HepG2 (cell line): ENCODE measurements at regions not wholly inside any gene's neighbourhood (a gene's known extent, or its start where the extent isn't known, plus 50 kb on each side); places are given as distances from the start of the nearest gene placed in this dataset.

Experiments
- ATAC-seq: fragments of 200-7000 bp; cut with Tn5 transposase; 3 replicates; pipeline ENCODE4 v1.9.1; 2020; ENCODE audit warnings: mild to moderate bottlenecking, moderate library complexity
- BruUV-seq: library from RNA; stranded (reverse); fragments of 400-500 nt; replicated peaks from 2 replicates; lab custom pipeline; 2021; lab: Mats Ljungman, UMichigan
- CTCF ChIA-PET: fragments of 300-600 bp; formaldehyde crosslinking; extraction: SDS; loops from one replicate; lab custom pipeline; 2021; ENCODE audit warnings: low total read pairs, inconsistent platforms, low intra/inter-chr PET ratio; lab: Yijun Ruan, JAX
- POLR2A ChIA-PET: fragments of 350-600 bp; sonication (Branson Sonifier 250); formaldehyde crosslinking; loops from one replicate; lab custom pipeline; 2020; ENCODE audit warnings: antibody characterized with exemption, inconsistent platforms; lab: Yijun Ruan, JAX
- DNase-seq: peaks from one replicate; pipeline ENCODE4 v3.0.0-alpha.2; 2015; ENCODE audit warnings: low spot score
- FAIRE-seq: peaks from 3 replicates; lab custom pipeline; 2011; peaks lifted over from hg19 to GRCh38; lab: Jason Lieb, UNC
- H2AFZ ChIP-seq: one replicate; pipeline ENCODE4 v1.6.1; 2011; ENCODE audit warnings: low read length, inconsistent platforms
- H3K27ac ChIP-seq: fragments of 300-600 bp; 3 replicates; pipeline ENCODE4 v1.8.0; 2011; ENCODE audit warnings: mixed run types, mild to moderate bottlenecking, mixed read lengths, low read length, inconsistent platforms; ENCODE audit not compliant: insufficient read depth; ENCODE audit errors: extremely low read length
- H3K27me3 ChIP-seq, 2 experiments: fragments of 200-600 bp in 1 of 2; 2 replicates in 1 of 2; 3 replicates in 1 of 2; pipeline versions ENCODE4 v1.6.0 to v1.8.0; 2011; ENCODE audit warnings: low read length in 2 of 2, mild to moderate bottlenecking in 2 of 2, moderate library complexity in 2 of 2, inconsistent platforms in 1 of 2; ENCODE audit not compliant: insufficient read depth in 2 of 2, control insufficient read depth in 1 of 2
- H3K36me3 ChIP-seq, 2 experiments: fragments of 200-600 bp in 1 of 2; replicated peaks in 1 of 2; 2 replicates in 1 of 2; 3 replicates in 1 of 2; pipeline versions ENCODE4 v1.5.1 to v1.8.0; 2011; ENCODE audit warnings: low read length in 2 of 2, inconsistent platforms in 1 of 2; ENCODE audit not compliant: insufficient read depth in 2 of 2, control insufficient read depth in 1 of 2
- H3K4me1 ChIP-seq: 2 replicates; pipeline ENCODE4 v1.5.1; 2012; ENCODE audit warnings: low read length, inconsistent platforms; ENCODE audit not compliant: insufficient read depth
- H3K4me2 ChIP-seq: 2 replicates; pipeline ENCODE4 v1.6.0; 2011; ENCODE audit warnings: low read depth, low read length, inconsistent platforms
- H3K4me3 ChIP-seq, 3 experiments: fragments of 200-600 bp in 1 of 3; sonication (generic), shearing (Covaris generic) in 1 of 3; replicated peaks in 1 of 3; 2 replicates each; pipeline ENCODE4 v1.5.1; 2011 to 2016; ENCODE audit warnings: low read length in 3 of 3, inconsistent platforms in 2 of 3, low read depth in 2 of 3, mild to moderate bottlenecking in 2 of 3, control low read depth in 1 of 3, mixed read lengths in 1 of 3; ENCODE audit not compliant: insufficient read depth in 1 of 3
- H3K79me2 ChIP-seq: one replicate; pipeline ENCODE4 v1.6.1; 2011; ENCODE audit warnings: low read length, inconsistent platforms; ENCODE audit not compliant: insufficient read depth
- H3K9ac ChIP-seq: 2 replicates; pipeline ENCODE4 v1.6.0; 2011; ENCODE audit warnings: mild to moderate bottlenecking, low read depth, low read length, inconsistent platforms; ENCODE audit not compliant: insufficient read depth
- H3K9me3 ChIP-seq: 2 replicates; pipeline ENCODE4 v1.5.1; 2012; ENCODE audit warnings: mild to moderate bottlenecking, low read length
- H4K20me1 ChIP-seq: 2 replicates; pipeline ENCODE4 v1.6.0; 2011; ENCODE audit warnings: inconsistent platforms, mild to moderate bottlenecking, low read length, moderate library complexity; ENCODE audit not compliant: insufficient read depth
- BORCS8-MEF2B ChIP-seq: sonication (generic); formaldehyde crosslinking; IDR thresholded peaks from 2 replicates; pipeline ENCODE4 v1.8.0; 2022; ENCODE audit warnings: mild to moderate bottlenecking, missing genetic modification reagents
- GMEB2 ChIP-seq: IDR thresholded peaks from 2 replicates; pipeline ENCODE4 v1.6.1; 2016; ENCODE audit warnings: missing biosample characterization, missing genetic modification reagents, low read depth
- HHEX ChIP-seq: IDR thresholded peaks from 2 replicates; pipeline ENCODE4 v1.6.1; 2016; ENCODE audit warnings: control low read depth
- MAFF ChIP-seq: IDR thresholded peaks from 2 replicates; pipeline ENCODE4 v1.6.1; 2011; ENCODE audit warnings: low read depth, low read length, improper control_type of control experiment
- SP2 ChIP-seq: sonication (generic); formaldehyde crosslinking; IDR thresholded peaks from 2 replicates; pipeline ENCODE4 v1.5.1; 2020; ENCODE audit warnings: mild to moderate bottlenecking, missing genetic modification reagents
- whole genome bisulfite sequencing: methylation state at CpG from one replicate; pipeline ENCODE4 v1.1.6; 2017; ENCODE audit warnings: low lambda C conversion rate; 5-methylcytosine and 5-hydroxymethylcytosine counted together
- in situ Hi-C: cut with HindIII; loops from 2 replicates; pipeline ENCODE4 v1.10.0; 2017; ENCODE audit warnings: low pct_unique_long_range_greater_than_20kb; ENCODE audit not compliant: extremely low pct_ligation_motif_present
- intact Hi-C: fragments of 100-400 bp; cut with micrococcal nuclease; formaldehyde crosslinking; loops from one replicate; pipeline ENCODE4 v1.10.0; 2022; ENCODE audit not compliant: unreplicated experiment

GRCh38 chr10:125462845-125463244 lies 220.1 kb downstream of the TEX36 start:
- Histone ChIP-seq H3K9ac (no peak overlapping the region), H3K4me2 (no peak overlapping the region), H3K27ac (no peak overlapping the region), H2AFZ (no peak overlapping the region), H3K79me2 (no peaks in the 10 kb centered on the region), H3K4me3 (no peak overlapping the region), H3K27me3 (peaks cover 0 to 20% of the 10 kb centered on the region in 2 experiments; a peak in 2 of 5 replicates), H3K36me3 (no peaks in the 10 kb centered on the region), H3K4me1 (no peaks in the 10 kb centered on the region), H3K9me3 (no peaks in the 10 kb centered on the region), H4K20me1 (no peaks in the 10 kb centered on the region)
- DNase-seq (no peak), FAIRE-seq (no peak), ATAC-seq (no peak)
- 0% methylated on average over 2 of the region's 2 CpGs for WGBS
- intact Hi-C loops: no loop called here
- in situ Hi-C loops: no loop called here
- CTCF ChIA-PET: no interaction called here
- no TSS peak for BruUV-seq
- POLR2A ChIA-PET: no interaction called here
- no peak for TF ChIP-seq GMEB2 (CRISPR knock-in tag)

GRCh38 chr10:125460326-125460725 lies 222.6 kb downstream of the TEX36 start:
- no peak for TF ChIP-seq BORCS8-MEF2B
- TF ChIP-seq HHEX (CRISPR knock-in tag): no peak
- no peak for TF ChIP-seq MAFF
- TF ChIP-seq SP2: no peak
- Histone ChIP-seq H3K9me3 (no peaks in the 10 kb centered on the region), H3K4me2 (no peak overlapping the region), H3K79me2 (no peaks in the 10 kb centered on the region), H3K27me3 (peaks cover 0 to 19% of the 10 kb centered on the region in 2 experiments; a peak in 2 of 5 replicates), H2AFZ (no peak overlapping the region), H3K27ac (no peak overlapping the region), H3K9ac (no peak overlapping the region), H3K4me3 (no peak overlapping the region), H3K4me1 (no peaks in the 10 kb centered on the region), H3K36me3 (no peaks in the 10 kb centered on the region), H4K20me1 (no peaks in the 10 kb centered on the region)
- DNase-seq (no peak), ATAC-seq (no peak), FAIRE-seq (no peak)
- POLR2A ChIA-PET: no interaction called here
- in situ Hi-C loops (no loop called here), intact Hi-C loops (no loop called here)
- no TSS peak for BruUV-seq
- CTCF ChIA-PET: no interaction called here
- WGBS: 7% methylated on average over 4 of the region's 4 CpGs
